Erythroblast (primary cell): ENCODE measurements at regions not wholly inside any gene's neighbourhood (a gene's known extent, or its start where the extent isn't known, plus 50 kb on each side); places are given as distances from the start of the nearest gene placed in this dataset.

Experiments used
- GATA1 ChIP-seq: IDR thresholded peaks from 2 replicates; pipeline ENCODE4 v1.6.1; 2011; ENCODE audit warnings: low read depth, mild to moderate bottlenecking, control low read depth, low read length, moderate library complexity
- POLR2A ChIP-seq: IDR thresholded peaks from 2 replicates; pipeline ENCODE4 v1.6.1; 2011; ENCODE audit warnings: mild to moderate bottlenecking, low read length

- TF ChIP-seq POLR2A, result no peak
- no peak for TF ChIP-seq GATA1
Measured at GRCh38 chr10:108848046-108848445, 1075.3 kb downstream of the XPNPEP1 start.
